Common myeloid progenitor, CD34-positive (primary cell): ENCODE measurements at regions not wholly inside any gene's neighbourhood (a gene's known extent, or its start where the extent isn't known, plus 50 kb on each side); places are given as distances from the start of the nearest gene placed in this dataset.

Experiments used
- CTCF ChIA-PET: fragments of 350-600 bp; sonication (Branson Sonifier 250); formaldehyde crosslinking; loops from one replicate; lab custom pipeline; 2021; ENCODE audit warnings: antibody characterized with exemption; lab: Charles Lee
- POLR2A ChIA-PET: fragments of 350-600 bp; sonication (Branson Sonifier 250); formaldehyde crosslinking; loops from one replicate; lab custom pipeline; 2021; ENCODE audit warnings: antibody characterized with exemption; lab: Charles Lee
- DNase-seq, 3 donors: peaks; one replicate each; pipeline versions ENCODE4 v3.0.0 to v3.0.0-alpha.2; 2013
- H3K27ac ChIP-seq, 2 experiments: 1 replicate in 1 of 2; 2 replicates in 1 of 2; pipeline ENCODE4 v1.7.0; 2013; ENCODE audit warnings: inconsistent platforms in 2 of 2, low read length in 2 of 2, mild to moderate bottlenecking in 2 of 2, low read depth in 1 of 2, moderate library complexity in 1 of 2; ENCODE audit not compliant: severe bottlenecking in 2 of 2, insufficient read depth in 1 of 2, poor library complexity in 1 of 2
- H3K27me3 ChIP-seq, 5 experiments: replicated peaks in 2 of 5; 1 replicate in 3 of 5; 2 replicates in 2 of 5; pipeline versions ENCODE4 v1.6.1 to v1.7.0; 2013; ENCODE audit warnings: low read length in 4 of 5, mild to moderate bottlenecking in 2 of 5, moderate library complexity in 2 of 5, inconsistent platforms in 1 of 5; ENCODE audit not compliant: insufficient read depth in 5 of 5, control insufficient read depth in 4 of 5
- H3K36me3 ChIP-seq, 4 experiments: 1 replicate in 2 of 4; 2 replicates in 2 of 4; pipeline versions ENCODE4 v1.6.1 to v1.7.0; 2013; ENCODE audit warnings: low read length in 3 of 4, control low read depth in 1 of 4, mild to moderate bottlenecking in 1 of 4; ENCODE audit not compliant: control insufficient read depth in 4 of 4, insufficient read depth in 4 of 4
- H3K4me1 ChIP-seq, 4 experiments: 1 replicate in 3 of 4; 2 replicates in 1 of 4; pipeline versions ENCODE4 v1.6.1 to v1.7.1; 2013; ENCODE audit warnings: low read length in 3 of 4, mild to moderate bottlenecking in 3 of 4, control low read depth in 1 of 4, inconsistent platforms in 1 of 4, moderate library complexity in 1 of 4; ENCODE audit not compliant: control insufficient read depth in 4 of 4, insufficient read depth in 4 of 4; ENCODE audit errors: control extremely low read depth in 1 of 4
- H3K4me3 ChIP-seq, 7 experiments: 1 replicate in 4 of 7; 2 replicates in 3 of 7; pipeline versions ENCODE4 v1.5.1 to v1.7.0; 2013; ENCODE audit warnings: mild to moderate bottlenecking in 7 of 7, low read length in 6 of 7, moderate library complexity in 6 of 7, inconsistent platforms in 2 of 7, low read depth in 2 of 7, control low read depth in 1 of 7; ENCODE audit not compliant: insufficient read depth in 4 of 7, control insufficient read depth in 1 of 7; ENCODE audit errors: extremely low read depth in 1 of 7
- H3K9me3 ChIP-seq, 5 experiments: 1 replicate in 4 of 5; 2 replicates in 1 of 5; pipeline versions ENCODE4 v1.6.1 to v1.7.1; 2013; ENCODE audit warnings: low read length in 4 of 5, mild to moderate bottlenecking in 2 of 5, inconsistent platforms in 1 of 5, low read depth in 1 of 5, moderate library complexity in 1 of 5; ENCODE audit not compliant: control insufficient read depth in 4 of 5, insufficient read depth in 2 of 5; ENCODE audit errors: control extremely low read depth in 1 of 5
- WGBS: methylation state at CpG from one replicate; pipeline ENCODE4 v1.1.5; 2013; ENCODE audit not compliant: insufficient coverage; 5-methylcytosine and 5-hydroxymethylcytosine counted together

DNA sequence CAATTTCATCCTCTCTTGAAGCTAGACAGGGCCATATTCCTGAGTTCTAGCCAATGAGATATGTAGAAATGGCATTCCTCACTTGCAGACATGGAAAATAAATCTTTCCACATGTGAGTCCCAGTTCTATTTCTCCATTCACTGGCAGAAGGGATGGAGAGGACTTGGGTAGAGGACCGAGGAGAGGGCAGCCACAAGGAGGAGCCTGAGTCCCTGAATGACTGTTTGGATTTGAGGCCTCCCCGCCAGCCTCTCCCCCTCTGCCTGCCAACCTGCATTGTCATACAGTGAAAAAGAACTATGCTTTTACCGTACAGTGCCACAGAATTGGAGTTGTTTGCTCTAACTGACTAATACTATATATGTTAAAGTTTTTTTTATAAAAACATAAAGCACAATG is 583.0 kb upstream of the WWC1 start:
- Histone ChIP-seq H3K4me3 (no peak overlapping the region), H3K27ac (no peak overlapping the region), H3K4me1 (no peaks in the 10 kb centered on the region), H3K36me3 (no peaks in the 10 kb centered on the region), H3K9me3 (no peaks in the 10 kb centered on the region), H3K27me3 (no peaks in the 10 kb centered on the region)
- ChIA-PET POLR2A (no interaction called here), CTCF (no interaction called here)
- WGBS: 100% methylated on average over 1 of the region's 3 CpGs
- no peak for DNase-seq

DNA sequence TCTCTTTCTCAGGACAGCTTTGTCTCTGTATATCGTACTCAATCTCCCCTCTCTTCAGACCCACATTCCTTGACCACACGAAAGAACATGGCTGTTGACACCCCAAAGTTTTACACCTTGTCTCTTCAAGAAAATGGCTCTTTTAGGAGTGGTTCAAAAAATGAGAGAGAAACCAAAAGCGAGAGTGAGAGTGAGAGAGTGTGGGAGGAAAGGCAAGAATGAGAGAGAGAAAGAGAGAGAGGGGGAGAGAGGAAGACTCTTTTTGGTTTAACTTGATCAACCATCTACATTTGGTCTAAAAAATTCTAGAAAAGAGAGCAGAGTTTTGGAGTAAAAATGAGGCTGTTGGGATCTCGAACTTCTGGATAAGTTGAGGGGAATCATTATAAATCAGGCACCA is 581.8 kb upstream of the WWC1 start:
- Histone ChIP-seq H3K27ac (no peak overlapping the region), H3K36me3 (no peaks in the 10 kb centered on the region), H3K4me1 (no peaks in the 10 kb centered on the region), H3K4me3 (no peak overlapping the region), H3K27me3 (no peaks in the 10 kb centered on the region), H3K9me3 (no peaks in the 10 kb centered on the region)
- WGBS: 100% methylated on average over 1 of the region's 4 CpGs
- no peak for DNase-seq
- ChIA-PET POLR2A (no interaction called here), CTCF (no interaction called here)

DNA sequence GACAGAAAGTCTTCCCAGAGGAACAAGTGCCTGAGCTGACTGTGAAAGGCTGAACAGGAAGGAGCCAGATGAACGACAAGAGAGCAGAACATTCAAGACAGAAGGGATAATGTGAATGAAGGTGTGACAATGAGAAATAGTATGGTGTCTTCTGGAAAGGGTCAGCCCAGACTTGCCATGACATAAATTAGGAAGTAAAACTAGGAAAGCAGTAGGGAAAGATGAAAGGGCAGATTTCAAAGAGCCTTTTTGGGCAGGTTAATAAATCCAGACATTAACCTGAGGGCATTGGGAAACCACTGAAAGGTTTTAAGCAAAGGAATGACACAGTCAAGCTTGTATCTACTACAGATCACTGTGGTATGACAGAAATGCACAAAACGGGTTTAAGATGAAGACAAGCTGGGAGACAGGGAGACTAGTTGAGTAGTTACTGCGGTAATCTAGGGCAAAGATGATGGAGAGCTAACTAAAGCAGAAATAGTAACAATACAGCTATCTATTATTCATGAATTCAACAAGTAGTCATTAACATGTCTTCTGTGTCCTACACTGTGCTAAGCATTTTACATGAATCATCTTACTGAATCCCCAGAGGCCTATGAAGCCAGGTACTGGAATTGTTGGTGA is 580.9 kb upstream of the WWC1 start:
- no peak overlapping the region for H3K27ac ChIP-seq
- no peaks in the 10 kb centered on the region for H3K27me3 ChIP-seq
- DNase-seq: no peak
- no peak overlapping the region for H3K4me3 ChIP-seq
- no peaks in the 10 kb centered on the region for H3K9me3 ChIP-seq
- H3K4me1 ChIP-seq: no peaks in the 10 kb centered on the region
- ChIA-PET CTCF (interaction anchor here (1.2 kb wide), 1 partner anchor 12 kb away, joined by 4 read pairs; no protein-coding TSS in a partner anchor), POLR2A (no interaction called here)
- H3K36me3 ChIP-seq: no peaks in the 10 kb centered on the region
- 90% methylated on average over 3 of the region's 3 CpGs for WGBS

DNA sequence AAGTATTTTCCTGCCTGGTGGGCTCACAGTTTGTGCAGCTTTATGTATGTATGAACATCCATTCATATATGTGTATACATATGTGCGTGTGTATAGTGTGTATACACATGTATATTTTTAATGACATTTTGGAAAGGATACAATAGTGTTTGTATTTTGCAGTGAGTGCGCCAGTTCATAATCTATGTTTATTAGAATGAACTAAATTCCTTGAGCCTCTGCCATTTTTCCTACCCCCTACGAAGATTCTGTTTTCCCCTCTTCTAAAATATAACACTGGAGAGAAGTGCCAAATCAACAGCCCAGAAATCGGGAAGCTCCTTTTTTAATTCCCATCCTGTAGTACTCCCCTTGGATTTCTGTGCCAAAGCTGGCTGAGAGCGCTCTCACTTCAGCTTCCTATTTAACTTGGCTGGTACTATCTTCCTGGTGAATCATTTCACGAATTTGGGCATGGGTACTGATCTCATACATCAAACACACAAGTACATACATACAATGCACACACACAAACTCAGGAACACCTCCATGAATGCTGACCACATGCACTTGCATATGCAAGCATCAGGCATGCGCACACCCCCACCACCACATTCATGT is 578.4 kb upstream of the WWC1 start:
- Histone ChIP-seq H3K4me1 (peaks cover 0 to 7% (median 6%) of the 10 kb centered on the region in 4 experiments), H3K9me3 (no peaks in the 10 kb centered on the region), H3K27ac (no peak overlapping the region), H3K36me3 (no peaks in the 10 kb centered on the region), H3K27me3 (peaks cover 0 to under 1% (median 0%) of the 10 kb centered on the region in 5 experiments), H3K4me3 (no peak overlapping the region)
- 93% methylated on average over 3 of the region's 7 CpGs for WGBS
- no peak for DNase-seq
- ChIA-PET POLR2A (no interaction called here), CTCF (no interaction called here)

DNA sequence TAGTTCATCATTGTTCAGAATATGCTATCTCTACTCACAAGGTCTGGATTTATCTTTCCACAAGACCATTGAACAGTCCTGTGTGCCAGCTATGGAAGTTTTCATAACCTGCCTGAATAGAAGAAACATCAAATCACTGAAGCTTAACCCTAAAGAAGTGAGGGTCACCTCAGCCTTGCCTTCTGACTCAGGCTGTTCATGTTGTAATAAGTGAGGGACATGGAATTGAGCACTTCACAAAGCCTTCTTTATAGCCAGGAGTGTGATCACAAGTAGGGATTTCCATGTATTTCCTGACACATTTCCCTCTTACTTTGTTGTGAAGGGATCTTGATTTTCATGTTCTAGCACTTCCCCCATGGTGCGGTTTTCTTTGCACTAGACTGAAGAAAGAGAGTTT is 577.5 kb upstream of the WWC1 start:
- Histone ChIP-seq H3K4me3 (no peak overlapping the region), H3K27ac (no peak overlapping the region), H3K36me3 (no peaks in the 10 kb centered on the region), H3K27me3 (peaks cover 0 to 1% (median 0%) of the 10 kb centered on the region in 5 experiments), H3K9me3 (no peaks in the 10 kb centered on the region), H3K4me1 (peaks cover 0 to 11% (median 7%) of the 10 kb centered on the region in 4 experiments)
- ChIA-PET CTCF (no interaction called here), POLR2A (no interaction called here)
- 100% methylated on average over 1 of the region's 1 CpG for WGBS
- DNase-seq: no peak

DNA sequence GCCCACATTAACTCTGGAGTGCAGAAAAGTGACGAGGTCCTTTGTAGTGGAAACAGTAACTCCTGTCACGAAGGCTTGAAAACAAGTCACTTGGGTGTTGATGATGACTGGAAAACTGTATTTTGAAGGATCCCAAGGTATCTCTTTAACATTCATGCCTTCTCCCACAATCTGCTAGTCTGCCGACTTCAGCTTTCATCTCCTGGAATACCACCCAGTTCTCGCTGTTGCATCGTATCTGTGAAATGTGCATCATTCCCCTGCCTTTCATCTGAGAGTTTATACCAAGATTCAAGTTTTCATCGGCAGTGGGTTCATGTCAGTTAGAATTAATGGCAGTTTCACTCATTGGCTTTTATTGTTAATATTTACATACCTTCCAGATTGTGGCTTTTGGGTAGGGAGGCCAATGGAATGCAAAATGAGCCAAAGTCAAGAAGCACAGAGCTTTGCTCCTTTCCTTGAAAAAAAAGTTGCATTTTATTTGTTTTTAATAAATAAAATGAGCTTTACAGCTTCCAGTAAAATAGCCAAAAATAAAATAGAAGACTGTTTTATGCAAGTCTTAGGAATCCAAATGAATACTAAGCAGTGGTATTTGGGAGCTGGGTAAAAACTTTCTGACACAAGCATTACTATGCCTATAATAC is 575.2 kb upstream of the WWC1 start:
- no peak overlapping the region for H3K4me3 ChIP-seq
- ChIA-PET CTCF (no interaction called here), POLR2A (interaction anchor here (0.7 kb wide), 1 partner anchor 42 kb away, joined by 4 read pairs; no protein-coding TSS in a partner anchor)
- peaks cover 0 to 11% (median 7%) of the 10 kb centered on the region in 4 experiments for H3K4me1 ChIP-seq
- WGBS: 95% methylated on average over 4 of the region's 6 CpGs
- DNase-seq: no peak
- no peak overlapping the region for H3K27ac ChIP-seq
- H3K27me3 ChIP-seq: peaks cover 0 to 1% (median 0%) of the 10 kb centered on the region in 5 experiments
- H3K9me3 ChIP-seq: no peaks in the 10 kb centered on the region
- no peaks in the 10 kb centered on the region for H3K36me3 ChIP-seq

DNA sequence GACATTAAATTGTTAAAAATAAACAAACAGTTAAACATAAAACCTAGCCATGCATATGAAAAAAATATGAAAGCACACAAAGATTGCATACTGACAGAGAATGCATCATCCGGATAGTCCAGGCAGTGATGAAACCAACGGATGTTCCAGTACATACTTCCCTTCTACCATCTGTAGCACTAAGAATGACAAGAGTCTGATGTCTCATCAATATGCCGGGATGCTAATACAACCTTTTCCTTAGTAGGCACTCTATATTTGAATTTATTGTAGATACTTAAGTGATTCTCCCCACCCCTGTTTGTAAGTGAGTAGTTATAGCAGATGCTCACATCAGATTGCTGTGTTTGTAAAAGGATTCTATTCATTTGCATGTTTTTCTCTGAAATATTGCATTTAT is 571.2 kb upstream of the WWC1 start:
- H3K9me3 ChIP-seq: no peaks in the 10 kb centered on the region
- peaks cover 0 to 13% (median 7%) of the 10 kb centered on the region in 4 experiments for H3K4me1 ChIP-seq
- no peaks in the 10 kb centered on the region for H3K36me3 ChIP-seq
- 100% methylated on average over 1 of the region's 3 CpGs for WGBS
- ChIA-PET CTCF (interaction anchor here (0.9 to 1.3 kb wide), 2 partner anchors 10 to 375 kb away, joined by 3 read pairs; no protein-coding TSS in a partner anchor), POLR2A (no interaction called here)
- H3K4me3 ChIP-seq: no peak overlapping the region
- no peak overlapping the region for H3K27ac ChIP-seq
- peaks cover 0 to 4% (median 0%) of the 10 kb centered on the region in 5 experiments for H3K27me3 ChIP-seq
- DNase-seq: no peak
